Mesothelial cell of epicardium (in vitro differentiated cells): ENCODE measurements at regions not wholly inside any gene's neighbourhood (a gene's known extent, or its start where the extent isn't known, plus 50 kb on each side); places are given as distances from the start of the nearest gene placed in this dataset.

Source experiments
- DNase-seq, 2 experiments: peaks; one replicate each; pipeline ENCODE4 v3.0.0; 2021; ENCODE audit warnings: low spot score in 2 of 2; ENCODE audit not compliant: unreplicated experiment in 2 of 2
- H3K27ac Mint-ChIP-seq: 2 replicates; pipeline ENCODE4 v1.8.0; 2021; ENCODE audit warnings: mixed read lengths
- H3K27me3 Mint-ChIP-seq: 2 replicates; pipeline ENCODE4 v1.8.0; 2021; ENCODE audit warnings: low read depth, mixed read lengths
- H3K36me3 Mint-ChIP-seq: 2 replicates; pipeline ENCODE4 v1.8.0; 2021; ENCODE audit warnings: mixed read lengths
- H3K4me1 Mint-ChIP-seq: 2 replicates; pipeline ENCODE4 v1.8.0; 2021; ENCODE audit warnings: mixed read lengths
- H3K4me3 Mint-ChIP-seq: 2 replicates; pipeline ENCODE4 v1.8.0; 2021; ENCODE audit warnings: mild to moderate bottlenecking, moderate library complexity, mixed read lengths
- H3K9me3 Mint-ChIP-seq: 2 replicates; pipeline ENCODE4 v1.8.0; 2021; ENCODE audit warnings: mixed read lengths
- TF ChIP-seq, protein P1 (sequence below): fragments of 200-600 bp; sonication (generic); IDR thresholded peaks from one replicate; pipeline ENCODE4 v1.5.0; 2021; ENCODE audit warnings: antibody characterized with exemption; ENCODE audit not compliant: unreplicated experiment

- no peaks in the 10 kb centered on the region for H3K4me1 Mint-ChIP-seq
- TF ChIP-seq, protein P1, sequence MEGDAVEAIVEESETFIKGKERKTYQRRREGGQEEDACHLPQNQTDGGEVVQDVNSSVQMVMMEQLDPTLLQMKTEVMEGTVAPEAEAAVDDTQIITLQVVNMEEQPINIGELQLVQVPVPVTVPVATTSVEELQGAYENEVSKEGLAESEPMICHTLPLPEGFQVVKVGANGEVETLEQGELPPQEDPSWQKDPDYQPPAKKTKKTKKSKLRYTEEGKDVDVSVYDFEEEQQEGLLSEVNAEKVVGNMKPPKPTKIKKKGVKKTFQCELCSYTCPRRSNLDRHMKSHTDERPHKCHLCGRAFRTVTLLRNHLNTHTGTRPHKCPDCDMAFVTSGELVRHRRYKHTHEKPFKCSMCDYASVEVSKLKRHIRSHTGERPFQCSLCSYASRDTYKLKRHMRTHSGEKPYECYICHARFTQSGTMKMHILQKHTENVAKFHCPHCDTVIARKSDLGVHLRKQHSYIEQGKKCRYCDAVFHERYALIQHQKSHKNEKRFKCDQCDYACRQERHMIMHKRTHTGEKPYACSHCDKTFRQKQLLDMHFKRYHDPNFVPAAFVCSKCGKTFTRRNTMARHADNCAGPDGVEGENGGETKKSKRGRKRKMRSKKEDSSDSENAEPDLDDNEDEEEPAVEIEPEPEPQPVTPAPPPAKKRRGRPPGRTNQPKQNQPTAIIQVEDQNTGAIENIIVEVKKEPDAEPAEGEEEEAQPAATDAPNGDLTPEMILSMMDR, result no peak
- H3K9me3 Mint-ChIP-seq, result peaks cover 36% of the 10 kb centered on the region
- no peak overlapping the region for H3K27ac Mint-ChIP-seq
- DNase-seq, result no peak
- H3K36me3 Mint-ChIP-seq, result no peaks in the 10 kb centered on the region
- H3K27me3 Mint-ChIP-seq, result no peaks in the 10 kb centered on the region
- H3K4me3 Mint-ChIP-seq, result no peak overlapping the region
These were observed 97.9 kb upstream of the UST start for GRCh38 chr6:148648754-148649453.

- no peaks in the 10 kb centered on the region for H3K27me3 Mint-ChIP-seq
- H3K36me3 Mint-ChIP-seq, result peaks cover 2% of the 10 kb centered on the region
- peaks cover 41% of the 10 kb centered on the region for H3K9me3 Mint-ChIP-seq
- no peaks in the 10 kb centered on the region for H3K4me1 Mint-ChIP-seq
- no peak for DNase-seq
- H3K4me3 Mint-ChIP-seq, result no peak overlapping the region
- no peak overlapping the region for H3K27ac Mint-ChIP-seq
- TF ChIP-seq, protein P1, result no peak
These were observed 97.3 kb upstream of the UST start for GRCh38 chr6:148649454-148649963.

DNA sequence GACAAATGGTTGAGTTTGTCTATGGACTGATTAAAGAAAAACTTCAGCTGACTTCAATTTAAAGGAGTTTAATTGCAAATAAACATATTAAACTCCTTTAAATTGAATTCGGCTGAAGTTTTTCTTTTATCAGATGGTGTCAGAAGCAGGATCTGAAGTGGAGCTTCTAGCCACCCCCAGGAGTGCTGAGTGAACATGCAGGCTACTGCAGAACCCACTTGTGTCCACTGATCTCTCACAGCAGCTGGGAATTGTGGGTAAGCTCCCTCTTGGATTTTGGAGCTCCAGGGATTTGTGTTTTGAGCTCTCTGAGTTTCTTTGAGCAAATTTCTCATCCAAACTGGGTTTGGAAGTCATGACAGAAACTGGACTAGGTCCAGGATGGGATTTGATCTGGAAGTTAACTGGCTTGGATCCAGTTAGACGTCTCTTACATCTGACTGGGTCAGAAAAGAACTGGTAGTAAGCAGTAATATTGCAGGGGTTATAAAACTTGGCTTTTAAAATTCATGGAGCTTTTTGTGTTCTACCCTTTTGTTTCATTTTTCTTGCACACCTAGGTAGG is 95.8 kb upstream of the UST start:
- H3K27me3 Mint-ChIP-seq, result no peaks in the 10 kb centered on the region
- H3K4me1 Mint-ChIP-seq, result no peaks in the 10 kb centered on the region
- H3K27ac Mint-ChIP-seq, result no peak overlapping the region
- H3K4me3 Mint-ChIP-seq, result no peak overlapping the region
- H3K9me3 Mint-ChIP-seq, result peaks cover 42% of the 10 kb centered on the region
- TF ChIP-seq, protein P1, result no peak
- H3K36me3 Mint-ChIP-seq, result peaks cover 2% of the 10 kb centered on the region
- no peak for DNase-seq

- no peak for DNase-seq
These were observed 94.6 kb upstream of the UST start for GRCh38 chr6:148652205-148652604.

GRCh38 chr6:148653138-148653776 is 93.6 kb upstream of the UST start:
- Mint-ChIP-seq H3K4me1 (no peaks in the 10 kb centered on the region), H3K36me3 (peaks cover 2% of the 10 kb centered on the region), H3K4me3 (no peak overlapping the region), H3K27ac (no peak overlapping the region), H3K27me3 (no peaks in the 10 kb centered on the region), H3K9me3 (peaks cover 54% of the 10 kb centered on the region)
- TF ChIP-seq, protein P1, result no peak
- no peak for DNase-seq

More at GRCh38 chr6:148652205-148652604, 94.6 kb upstream of the UST start:
- Mint-ChIP-seq H3K27me3 (no peaks in the 10 kb centered on the region), H3K27ac (no peak overlapping the region), H3K4me3 (no peak overlapping the region), H3K36me3 (peaks cover 2% of the 10 kb centered on the region), H3K4me1 (no peaks in the 10 kb centered on the region), H3K9me3 (peaks cover 49% of the 10 kb centered on the region)
- TF ChIP-seq, protein P1, result no peak
